Muscle of leg (tissue), 3 donors: ENCODE measurements at regions not wholly inside any gene's neighbourhood (a gene's known extent, or its start where the extent isn't known, plus 50 kb on each side); places are given as distances from the start of the nearest gene placed in this dataset.
A peak's percentile ranks its signal among the peaks of the same experiment; 100 is the strongest.

ENCODE experiments used
- DNase-seq: peaks from one replicate; pipeline ENCODE4 v3.0.0; 2013
- H3K27ac ChIP-seq: one replicate; pipeline ENCODE4 v1.5.1; 2013; ENCODE audit warnings: mild to moderate bottlenecking, low read length, control low read depth
- H3K27me3 ChIP-seq: one replicate; pipeline ENCODE4 v1.6.1; 2013; ENCODE audit warnings: low read length; ENCODE audit not compliant: control insufficient read depth, insufficient read depth
- H3K36me3 ChIP-seq: one replicate; pipeline ENCODE4 v1.6.1; 2013; ENCODE audit warnings: low read length; ENCODE audit not compliant: control insufficient read depth, insufficient read depth
- H3K4me1 ChIP-seq: one replicate; pipeline ENCODE4 v1.6.1; 2013; ENCODE audit warnings: low read length; ENCODE audit not compliant: control insufficient read depth, insufficient read depth
- H3K4me3 ChIP-seq: one replicate; pipeline ENCODE4 v1.5.1; 2013; ENCODE audit warnings: low read length, control low read depth
- H3K9me3 ChIP-seq: replicated peaks from 2 replicates; pipeline ENCODE4 v1.6.1; 2013; ENCODE audit warnings: low read depth, low read length; ENCODE audit not compliant: control insufficient read depth
- WGBS: methylation state at CpG from one replicate; pipeline ENCODE4 v1.1.5; 2013; ENCODE audit warnings: missing lambda C conversion rate; ENCODE audit not compliant: insufficient coverage; 5-methylcytosine and 5-hydroxymethylcytosine counted together

DNA sequence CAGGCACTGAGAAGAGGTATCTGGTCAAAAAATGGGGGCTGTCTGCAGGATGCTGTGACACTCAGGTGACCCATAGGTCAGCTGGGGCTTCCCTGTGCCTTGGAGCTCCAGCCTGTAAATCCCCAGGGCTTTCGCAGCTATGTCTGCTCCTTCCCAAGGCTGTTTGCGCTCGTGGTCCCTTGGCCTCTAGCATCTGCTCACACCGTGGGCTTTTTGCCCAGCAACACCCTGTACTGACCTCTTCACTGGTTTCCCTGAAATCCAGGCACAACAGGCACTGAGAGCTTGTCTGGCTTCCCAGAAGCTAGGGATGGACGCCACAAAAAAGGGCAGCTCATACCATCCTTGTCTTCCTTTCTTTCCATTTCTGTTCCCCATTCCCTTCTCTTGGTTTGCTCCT is 280.3 kb upstream of the HABP2 start:
- no peak overlapping the region for H3K4me3 ChIP-seq
- H3K9me3 ChIP-seq: peaks cover 16% of the 10 kb centered on the region
- no peaks in the 10 kb centered on the region for H3K27me3 ChIP-seq
- H3K36me3 ChIP-seq: no peaks in the 10 kb centered on the region
- H3K27ac ChIP-seq: peak overlapping the region; percentile 94
- 72% methylated on average over 5 of the region's 5 CpGs for WGBS
- peak; percentile 35 for DNase-seq
- peaks cover 34% of the 10 kb centered on the region for H3K4me1 ChIP-seq

DNA sequence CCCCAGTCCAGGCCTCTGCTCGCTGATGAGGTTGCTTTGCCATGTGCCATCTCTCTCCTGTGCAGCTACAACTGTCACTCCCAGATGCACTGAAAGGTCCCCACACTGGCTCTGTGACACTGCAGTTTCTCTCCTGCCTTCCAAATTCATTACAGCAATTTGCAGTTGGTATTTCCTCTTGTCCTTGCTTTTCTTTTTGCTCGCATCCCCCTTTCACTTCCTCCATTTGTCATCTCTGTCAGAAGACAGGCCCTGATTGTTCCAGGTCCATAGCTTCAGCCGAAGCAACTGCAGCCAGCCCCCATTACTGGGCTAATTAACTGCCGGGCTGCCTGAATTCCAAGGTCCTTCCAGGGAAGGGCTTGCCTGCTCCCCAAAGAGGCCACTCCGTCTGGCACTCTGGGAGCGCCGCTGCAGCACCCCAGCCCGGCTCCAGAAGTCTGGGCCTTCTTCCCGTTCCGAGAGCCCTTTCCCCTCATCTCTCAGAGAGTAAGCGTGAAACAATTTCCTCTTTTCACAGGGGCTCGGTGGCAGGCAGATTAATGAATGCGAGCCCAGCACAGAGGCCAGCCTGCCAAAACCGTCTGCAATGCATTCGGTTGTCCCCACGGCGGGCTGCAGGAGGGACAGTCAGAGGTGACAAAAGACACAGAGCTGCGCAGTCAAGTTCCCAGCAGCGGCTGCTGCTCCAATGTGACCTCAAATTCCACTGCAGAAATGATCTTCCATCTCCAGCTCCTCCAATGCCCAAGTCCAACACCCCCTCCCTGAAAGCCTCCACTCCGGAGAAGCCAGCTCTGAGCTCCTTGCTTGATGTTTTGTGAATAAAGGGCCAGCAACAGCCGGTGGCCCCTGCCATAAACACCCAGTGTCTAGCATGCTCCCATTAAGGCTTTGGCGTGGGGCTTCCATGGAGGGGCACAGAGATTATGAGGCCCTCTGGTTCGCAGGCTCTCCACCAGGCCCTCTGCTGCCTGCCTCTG is 279.4 kb upstream of the HABP2 start:
- Histone ChIP-seq H3K27me3 (no peaks in the 10 kb centered on the region), H3K36me3 (no peaks in the 10 kb centered on the region), H3K4me1 (peaks cover 29% of the 10 kb centered on the region), H3K9me3 (peaks cover 16% of the 10 kb centered on the region), H3K4me3 (no peak overlapping the region), H3K27ac (peak overlapping the region; percentile 94)
- peak; percentile 90 for DNase-seq
- WGBS: 10% methylated on average over 18 of the region's 23 CpGs

DNA sequence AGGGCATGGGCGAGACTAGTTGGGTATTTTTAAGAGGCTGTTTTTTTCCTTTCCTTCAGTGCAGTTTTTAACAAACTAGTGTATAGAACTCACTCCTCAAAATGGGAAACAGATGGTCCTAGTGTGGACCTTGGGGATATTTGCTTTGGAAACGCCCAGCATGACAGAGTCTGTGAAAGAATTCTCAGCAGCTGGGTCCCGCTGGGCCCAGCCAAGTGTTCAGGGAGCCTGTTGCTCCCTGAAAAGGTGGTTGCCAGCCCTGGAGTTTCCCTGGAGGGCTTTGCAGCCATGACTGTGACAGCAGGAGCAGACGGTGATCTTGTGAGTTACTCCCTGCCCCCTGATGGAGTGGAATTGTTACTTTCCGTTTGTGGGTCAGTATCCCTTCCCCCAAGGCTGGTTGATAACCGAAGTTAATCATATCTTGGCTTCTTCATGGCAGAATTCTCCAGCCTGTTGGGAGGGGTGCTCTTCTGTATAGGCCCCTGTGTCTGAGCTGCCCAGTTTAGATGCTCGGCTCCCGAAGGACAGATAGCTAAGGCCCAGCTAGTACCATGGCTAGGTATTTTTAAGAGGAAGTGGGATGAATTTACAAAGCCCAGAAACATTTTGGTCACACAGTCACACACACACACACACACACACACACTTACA is 278.6 kb upstream of the HABP2 start:
- H3K4me3 ChIP-seq: no peak overlapping the region
- DNase-seq: peak; percentile 97
- H3K36me3 ChIP-seq: no peaks in the 10 kb centered on the region
- H3K9me3 ChIP-seq: peaks cover 16% of the 10 kb centered on the region
- peak overlapping the region; percentile 94 for H3K27ac ChIP-seq
- H3K27me3 ChIP-seq: no peaks in the 10 kb centered on the region
- peaks cover 32% of the 10 kb centered on the region for H3K4me1 ChIP-seq
- 23% methylated on average over 3 of the region's 8 CpGs for WGBS

DNA sequence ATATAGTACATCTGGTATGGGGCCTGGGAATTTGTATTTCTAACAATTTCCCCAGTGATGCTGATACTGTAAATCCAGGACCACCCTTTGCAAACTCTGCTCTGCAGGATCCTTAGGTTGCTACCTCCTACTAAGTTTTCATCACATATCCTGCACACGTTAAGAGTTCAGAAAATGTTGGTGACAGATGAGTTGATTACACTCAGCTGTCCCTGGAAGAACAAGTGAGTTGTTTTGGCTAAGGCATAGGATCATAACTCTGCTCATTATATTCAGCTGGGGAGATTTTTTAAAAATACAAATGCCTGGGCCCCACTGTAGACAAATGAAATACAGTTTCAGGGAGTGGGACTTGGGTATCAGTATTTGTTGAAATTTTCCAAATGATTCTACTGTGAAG is 274.6 kb upstream of the HABP2 start:
- DNase-seq: peak; percentile 64
- no peak overlapping the region for H3K27ac ChIP-seq
- no peaks in the 10 kb centered on the region for H3K36me3 ChIP-seq
- no peaks in the 10 kb centered on the region for H3K27me3 ChIP-seq
- peaks cover 23% of the 10 kb centered on the region for H3K4me1 ChIP-seq
- peaks cover 16% of the 10 kb centered on the region for H3K9me3 ChIP-seq
- no CpG with 5 or more reads among the region's 1 CpG for WGBS
- H3K4me3 ChIP-seq: no peak overlapping the region

DNA sequence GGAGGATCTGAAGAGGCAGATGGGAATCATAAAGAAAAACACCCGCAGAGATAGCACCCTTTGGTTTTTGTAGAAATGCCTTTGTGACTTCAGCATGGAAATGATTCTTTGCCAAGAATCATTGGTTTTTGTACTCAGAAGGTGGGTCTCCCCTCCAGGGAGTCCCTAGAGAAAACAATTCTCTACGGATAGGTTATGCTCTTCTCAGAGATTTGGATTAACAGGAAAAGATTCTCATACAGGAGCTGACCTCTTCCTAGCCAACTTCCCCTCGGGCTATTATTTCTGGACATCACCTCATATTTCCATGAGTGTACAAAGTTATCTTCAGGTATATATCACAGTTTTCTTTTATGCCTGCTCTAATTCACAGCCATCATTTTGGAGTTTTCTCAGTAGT is 274.2 kb upstream of the HABP2 start:
- DNase-seq: no peak
- H3K4me3 ChIP-seq: no peak overlapping the region
- H3K36me3 ChIP-seq: no peaks in the 10 kb centered on the region
- peaks cover 16% of the 10 kb centered on the region for H3K9me3 ChIP-seq
- peaks cover 22% of the 10 kb centered on the region for H3K4me1 ChIP-seq
- no peaks in the 10 kb centered on the region for H3K27me3 ChIP-seq
- H3K27ac ChIP-seq: peak overlapping the region; percentile 38
- WGBS: 0% methylated on average over 1 of the region's 3 CpGs

DNA sequence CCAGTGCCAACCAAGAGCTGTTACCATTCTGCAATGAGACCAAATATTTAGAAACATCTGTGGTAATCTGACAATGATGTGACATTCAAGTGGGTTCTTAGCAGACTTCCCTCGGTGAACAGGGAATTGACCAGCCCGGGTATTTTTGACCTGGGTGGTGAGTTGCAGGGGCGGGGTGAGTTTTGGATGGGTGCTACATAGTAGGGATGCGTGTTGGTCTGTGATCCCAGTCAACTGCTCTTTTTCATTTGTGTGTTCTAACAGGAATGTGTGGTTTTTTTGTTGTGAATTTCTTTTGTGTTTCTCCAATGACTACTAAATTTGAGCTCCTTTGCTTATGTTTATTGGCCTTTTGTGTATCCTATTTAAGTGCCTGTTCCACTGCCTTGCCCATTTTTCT is 273.6 kb upstream of the HABP2 start:
- 89% methylated on average over 4 of the region's 4 CpGs for WGBS
- Histone ChIP-seq H3K27ac (no peak overlapping the region), H3K27me3 (no peaks in the 10 kb centered on the region), H3K4me3 (no peak overlapping the region), H3K4me1 (peaks cover 19% of the 10 kb centered on the region), H3K9me3 (peaks cover 16% of the 10 kb centered on the region), H3K36me3 (no peaks in the 10 kb centered on the region)
- DNase-seq: no peak

DNA sequence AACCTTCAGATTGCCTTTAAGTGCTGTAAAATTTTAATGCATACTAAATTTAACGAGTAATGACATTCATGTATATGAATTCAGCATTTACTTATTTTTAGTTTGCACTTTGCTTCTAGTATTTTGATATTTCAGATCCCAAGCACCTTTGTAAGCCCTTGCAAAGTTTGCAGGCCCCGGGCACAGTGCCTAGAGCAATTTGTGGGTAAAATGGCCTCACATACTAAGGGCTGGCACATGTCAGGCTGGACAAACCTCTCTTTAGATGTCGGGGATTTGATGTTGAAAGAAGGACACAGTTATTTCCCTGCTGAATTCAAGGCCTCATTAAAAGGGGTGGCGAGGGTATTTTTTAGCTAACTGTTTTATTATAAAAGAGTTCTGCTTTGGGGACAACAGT is 270.3 kb upstream of the HABP2 start:
- no peak for DNase-seq
- no peak overlapping the region for H3K4me3 ChIP-seq
- 79% methylated on average over 1 of the region's 4 CpGs for WGBS

DNA sequence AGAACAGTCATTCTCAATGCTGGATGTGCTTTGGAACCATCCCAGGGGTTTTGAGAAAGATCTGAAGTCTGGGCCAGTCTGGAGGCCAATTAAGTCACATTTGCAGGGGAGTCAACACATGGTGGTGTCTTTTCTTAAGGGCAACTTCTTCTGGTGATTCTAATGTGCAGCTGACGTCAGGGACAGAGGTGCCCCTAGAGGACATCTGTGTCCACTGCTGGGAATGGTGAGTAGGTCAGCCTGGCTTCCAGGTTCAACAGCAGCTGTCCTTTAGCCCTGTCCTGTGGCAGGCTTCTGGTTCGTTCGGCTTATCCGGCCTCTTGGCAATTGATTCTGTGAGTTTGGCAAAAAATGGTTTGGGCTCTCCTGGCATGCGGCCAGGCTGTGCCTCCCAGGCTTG is 269.7 kb upstream of the HABP2 start:
- Histone ChIP-seq H3K27ac (no peak overlapping the region), H3K4me1 (peaks cover 29% of the 10 kb centered on the region), H3K4me3 (no peak overlapping the region), H3K36me3 (no peaks in the 10 kb centered on the region), H3K9me3 (no peaks in the 10 kb centered on the region), H3K27me3 (no peaks in the 10 kb centered on the region)
- 84% methylated on average over 5 of the region's 5 CpGs for WGBS
- DNase-seq: no peak

More for the DNA sequence above, 270.3 kb upstream of the HABP2 start:
- no peaks in the 10 kb centered on the region for H3K36me3 ChIP-seq
- H3K9me3 ChIP-seq: no peaks in the 10 kb centered on the region
- no peaks in the 10 kb centered on the region for H3K27me3 ChIP-seq
- H3K27ac ChIP-seq: no peak overlapping the region
- peaks cover 29% of the 10 kb centered on the region for H3K4me1 ChIP-seq

DNA sequence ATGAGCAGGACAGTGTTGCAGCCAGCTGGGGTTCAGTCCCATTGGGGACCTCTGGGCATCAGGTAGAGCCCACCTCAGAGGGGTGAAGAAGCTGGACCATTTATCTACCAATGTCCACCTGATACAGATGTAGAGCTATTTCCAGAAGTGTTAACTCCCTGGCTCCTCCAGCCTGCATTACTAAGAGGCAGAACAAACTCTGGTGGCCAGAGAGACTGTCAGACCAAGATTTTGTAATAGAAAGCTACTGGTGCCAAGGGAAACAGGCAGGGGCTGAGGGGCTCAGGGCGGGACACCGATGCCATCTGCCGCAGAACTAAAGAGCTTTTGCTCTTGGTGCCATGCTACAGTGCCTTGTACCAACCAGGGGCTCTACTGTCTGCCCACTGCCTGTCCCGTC is 268.2 kb upstream of the HABP2 start:
- Histone ChIP-seq H3K27me3 (no peaks in the 10 kb centered on the region), H3K4me1 (peaks cover 25% of the 10 kb centered on the region), H3K27ac (peak overlapping the region; percentile 20), H3K9me3 (no peaks in the 10 kb centered on the region), H3K36me3 (no peaks in the 10 kb centered on the region), H3K4me3 (no peak overlapping the region)
- DNase-seq: peak; percentile 34
- WGBS: 81% methylated on average over 4 of the region's 4 CpGs

DNA sequence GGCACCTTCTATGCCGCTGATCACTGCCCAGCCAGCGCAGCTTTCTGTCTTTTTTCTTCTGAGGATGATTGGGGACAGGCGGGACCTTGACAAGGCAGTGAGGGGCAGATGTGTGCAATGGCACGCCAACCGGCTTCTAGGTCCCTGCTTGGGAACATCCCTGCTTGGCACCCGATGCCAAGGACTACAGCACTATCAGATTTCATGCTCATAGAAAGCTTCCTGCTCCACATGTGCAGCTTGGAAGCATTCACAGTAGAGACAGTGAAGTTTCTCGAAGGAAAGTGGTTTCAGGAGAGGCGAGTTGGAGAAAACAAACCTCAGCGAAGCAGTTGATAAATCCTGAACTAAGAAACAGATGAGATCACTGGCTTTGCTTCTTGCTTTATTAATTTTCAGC is 267.5 kb upstream of the HABP2 start:
- 42% methylated on average over 4 of the region's 9 CpGs for WGBS
- no peak overlapping the region for H3K27ac ChIP-seq
- peaks cover 25% of the 10 kb centered on the region for H3K4me1 ChIP-seq
- H3K9me3 ChIP-seq: no peaks in the 10 kb centered on the region
- peak; percentile 58 for DNase-seq
- no peaks in the 10 kb centered on the region for H3K36me3 ChIP-seq
- H3K27me3 ChIP-seq: no peaks in the 10 kb centered on the region
- no peak overlapping the region for H3K4me3 ChIP-seq
